ENCODE measurements at regions not wholly inside any gene's neighbourhood (a gene's known extent, or its start where the extent isn't known, plus 50 kb on each side); places are given as distances from the start of the nearest gene placed in this dataset.
A peak's percentile ranks its signal among the peaks of the same experiment; 100 is the strongest.

DNA sequence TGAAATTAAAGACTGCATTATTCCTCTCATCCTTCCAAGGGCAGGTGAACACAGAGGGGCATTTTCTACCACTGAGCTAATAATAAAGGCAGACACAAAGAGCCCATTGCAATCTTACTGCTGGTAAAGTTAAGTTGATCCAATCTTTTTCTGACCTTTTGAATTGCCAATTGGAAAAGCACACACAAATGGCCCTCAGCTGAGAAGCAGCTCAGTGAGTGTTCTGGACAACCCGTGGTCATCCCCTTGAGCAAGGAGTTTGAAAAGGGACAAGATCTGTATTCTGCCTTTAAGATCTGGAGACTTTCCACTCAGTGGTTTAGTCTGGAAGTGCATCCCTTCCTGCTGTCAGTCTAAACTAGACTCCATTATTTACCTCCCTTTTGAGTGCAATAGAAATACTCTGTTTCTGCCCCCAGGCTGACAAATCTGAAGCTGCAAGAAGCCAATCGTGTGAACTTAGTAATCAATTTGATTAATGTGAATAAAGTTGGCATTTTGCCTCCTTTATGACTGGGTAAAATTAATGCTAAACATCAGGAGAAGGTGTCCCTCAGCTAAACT is 835.7 kb downstream of the MAT2B start:
- TF ChIP-seq, protein P1, sequence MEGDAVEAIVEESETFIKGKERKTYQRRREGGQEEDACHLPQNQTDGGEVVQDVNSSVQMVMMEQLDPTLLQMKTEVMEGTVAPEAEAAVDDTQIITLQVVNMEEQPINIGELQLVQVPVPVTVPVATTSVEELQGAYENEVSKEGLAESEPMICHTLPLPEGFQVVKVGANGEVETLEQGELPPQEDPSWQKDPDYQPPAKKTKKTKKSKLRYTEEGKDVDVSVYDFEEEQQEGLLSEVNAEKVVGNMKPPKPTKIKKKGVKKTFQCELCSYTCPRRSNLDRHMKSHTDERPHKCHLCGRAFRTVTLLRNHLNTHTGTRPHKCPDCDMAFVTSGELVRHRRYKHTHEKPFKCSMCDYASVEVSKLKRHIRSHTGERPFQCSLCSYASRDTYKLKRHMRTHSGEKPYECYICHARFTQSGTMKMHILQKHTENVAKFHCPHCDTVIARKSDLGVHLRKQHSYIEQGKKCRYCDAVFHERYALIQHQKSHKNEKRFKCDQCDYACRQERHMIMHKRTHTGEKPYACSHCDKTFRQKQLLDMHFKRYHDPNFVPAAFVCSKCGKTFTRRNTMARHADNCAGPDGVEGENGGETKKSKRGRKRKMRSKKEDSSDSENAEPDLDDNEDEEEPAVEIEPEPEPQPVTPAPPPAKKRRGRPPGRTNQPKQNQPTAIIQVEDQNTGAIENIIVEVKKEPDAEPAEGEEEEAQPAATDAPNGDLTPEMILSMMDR (IDR thresholded peaks at IDR 0.05; ENCODE audit: poor library complexity, severe bottlenecking) = peak; percentile 39
- TF ChIP-seq, protein P2, sequence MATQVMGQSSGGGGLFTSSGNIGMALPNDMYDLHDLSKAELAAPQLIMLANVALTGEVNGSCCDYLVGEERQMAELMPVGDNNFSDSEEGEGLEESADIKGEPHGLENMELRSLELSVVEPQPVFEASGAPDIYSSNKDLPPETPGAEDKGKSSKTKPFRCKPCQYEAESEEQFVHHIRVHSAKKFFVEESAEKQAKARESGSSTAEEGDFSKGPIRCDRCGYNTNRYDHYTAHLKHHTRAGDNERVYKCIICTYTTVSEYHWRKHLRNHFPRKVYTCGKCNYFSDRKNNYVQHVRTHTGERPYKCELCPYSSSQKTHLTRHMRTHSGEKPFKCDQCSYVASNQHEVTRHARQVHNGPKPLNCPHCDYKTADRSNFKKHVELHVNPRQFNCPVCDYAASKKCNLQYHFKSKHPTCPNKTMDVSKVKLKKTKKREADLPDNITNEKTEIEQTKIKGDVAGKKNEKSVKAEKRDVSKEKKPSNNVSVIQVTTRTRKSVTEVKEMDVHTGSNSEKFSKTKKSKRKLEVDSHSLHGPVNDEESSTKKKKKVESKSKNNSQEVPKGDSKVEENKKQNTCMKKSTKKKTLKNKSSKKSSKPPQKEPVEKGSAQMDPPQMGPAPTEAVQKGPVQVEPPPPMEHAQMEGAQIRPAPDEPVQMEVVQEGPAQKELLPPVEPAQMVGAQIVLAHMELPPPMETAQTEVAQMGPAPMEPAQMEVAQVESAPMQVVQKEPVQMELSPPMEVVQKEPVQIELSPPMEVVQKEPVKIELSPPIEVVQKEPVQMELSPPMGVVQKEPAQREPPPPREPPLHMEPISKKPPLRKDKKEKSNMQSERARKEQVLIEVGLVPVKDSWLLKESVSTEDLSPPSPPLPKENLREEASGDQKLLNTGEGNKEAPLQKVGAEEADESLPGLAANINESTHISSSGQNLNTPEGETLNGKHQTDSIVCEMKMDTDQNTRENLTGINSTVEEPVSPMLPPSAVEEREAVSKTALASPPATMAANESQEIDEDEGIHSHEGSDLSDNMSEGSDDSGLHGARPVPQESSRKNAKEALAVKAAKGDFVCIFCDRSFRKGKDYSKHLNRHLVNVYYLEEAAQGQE (IDR thresholded peaks at IDR 0.05; ENCODE audit: borderline replicate concordance) = no peak
- TF ChIP-seq MXI1 (conservative IDR thresholded peaks at IDR 0.05; ENCODE audit: poor library complexity, severe bottlenecking) (no peak), POLR2AphosphoS5 (IDR thresholded peaks at IDR 0.05) (no peak), EP300 (conservative IDR thresholded peaks at IDR 0.05; ENCODE audit: poor library complexity, severe bottlenecking) (no peak), TAF1 (IDR thresholded peaks at IDR 0.05; ENCODE audit: low read depth) (no peak), EZH2 (IDR thresholded peaks at IDR 0.05; ENCODE audit: borderline replicate concordance, insufficient read depth, low read length, poor library complexity, severe bottlenecking) (no peak), SMC3 (conservative IDR thresholded peaks at IDR 0.05; ENCODE audit: poor library complexity) (no peak)
